ENCODE measurements at regions not wholly inside any gene's neighbourhood (a gene's known extent, or its start where the extent isn't known, plus 50 kb on each side); places are given as distances from the start of the nearest gene placed in this dataset.

DNA sequence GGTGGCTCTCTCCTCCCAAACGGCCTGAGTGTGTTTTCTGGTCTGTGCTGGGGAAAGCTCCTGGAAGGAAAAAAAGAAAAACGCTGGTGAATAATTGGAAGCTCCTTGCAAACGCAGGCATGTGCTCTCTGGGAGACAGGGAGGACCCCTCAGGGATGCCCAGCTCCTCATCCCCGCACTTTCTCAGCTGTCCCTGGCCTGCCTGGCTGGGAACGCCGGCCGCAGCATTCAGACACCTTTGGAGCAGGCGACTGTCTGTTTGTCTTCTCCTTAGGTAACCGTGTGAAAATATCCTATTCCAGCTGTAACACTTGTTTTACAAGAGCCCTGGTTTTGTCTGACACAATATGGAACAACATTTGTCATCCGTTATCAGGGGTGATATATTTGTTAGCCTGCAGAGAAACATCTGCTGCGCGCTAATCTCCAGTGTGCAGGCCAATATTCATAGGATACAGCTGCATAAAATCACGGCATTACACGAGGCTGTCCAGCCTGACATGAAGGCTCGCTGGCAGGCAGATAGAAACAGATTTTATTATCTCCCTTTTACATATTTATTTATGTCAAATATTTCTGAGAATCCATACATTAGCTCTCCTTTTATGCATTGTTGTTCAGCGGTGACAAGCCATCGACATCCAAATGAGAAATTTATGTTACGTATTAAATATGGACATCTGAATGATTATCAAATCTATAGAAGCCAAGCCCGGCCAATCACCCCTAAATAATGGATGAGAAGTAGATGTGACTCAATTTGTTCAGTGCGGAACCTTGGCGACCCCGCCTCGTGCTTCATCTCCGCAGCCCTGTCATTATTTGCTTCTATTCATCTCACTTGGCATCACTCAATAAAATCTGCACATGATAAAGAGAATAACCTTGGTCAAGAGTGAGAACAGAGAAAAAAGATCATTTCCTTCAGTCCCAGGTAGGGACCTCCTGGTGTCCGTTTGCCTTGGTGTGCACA, 675.1 kb upstream of the SALL3 start:
- no peak for DNase-seq

DNA sequence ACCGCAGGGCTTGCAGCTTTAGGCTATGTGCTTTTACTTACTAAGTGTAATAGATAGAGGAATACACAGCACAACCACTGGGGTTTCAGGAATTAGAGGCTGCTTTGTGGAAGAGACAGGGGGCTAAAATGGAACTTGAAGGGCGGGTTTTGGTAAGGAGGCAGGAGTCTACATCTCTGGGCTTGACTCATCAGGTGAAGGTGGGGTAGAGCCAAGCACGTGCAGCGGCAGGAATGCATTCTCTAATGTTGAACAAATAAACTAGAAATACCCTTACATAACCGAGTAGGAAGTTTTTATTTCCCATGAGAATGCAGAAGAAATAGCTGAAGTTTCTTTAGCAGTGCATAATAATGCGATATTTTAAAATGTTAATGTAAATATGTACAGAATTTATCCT, 673.8 kb upstream of the SALL3 start:
- no peak for DNase-seq

DNA sequence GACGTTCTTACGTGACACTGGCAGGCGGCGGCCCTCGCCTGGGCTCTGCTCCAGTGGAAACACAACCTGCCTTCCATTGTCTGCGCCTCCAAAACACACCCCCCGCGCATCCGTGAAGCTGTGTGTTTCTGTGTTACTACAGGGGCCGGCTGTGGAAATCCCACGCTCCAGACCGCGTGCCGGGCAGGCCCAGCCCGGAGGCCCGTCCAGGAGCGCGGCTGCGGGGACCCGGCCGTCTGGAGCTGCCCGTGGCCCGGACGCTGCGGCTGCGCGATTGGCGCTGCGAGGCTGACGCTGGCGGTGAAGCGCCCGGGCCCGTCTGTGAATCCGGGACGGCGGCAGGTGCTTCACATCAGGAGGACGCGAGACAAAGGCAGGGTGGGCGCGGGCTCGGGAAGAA, 670.3 kb upstream of the SALL3 start:
- DNase-seq: no peak

GRCh38 chr18:78309924-78310323, 669.7 kb upstream of the SALL3 start:
- DNase-seq: no peak

- no peak for DNase-seq
These were observed 660.4 kb upstream of the SALL3 start for GRCh38 chr18:78319264-78319663.

- no peak for DNase-seq
These were observed 659.7 kb upstream of the SALL3 start for GRCh38 chr18:78319961-78320360.

- DNase-seq: no peak
These were observed 658.2 kb upstream of the SALL3 start for GRCh38 chr18:78321402-78321801.

DNA sequence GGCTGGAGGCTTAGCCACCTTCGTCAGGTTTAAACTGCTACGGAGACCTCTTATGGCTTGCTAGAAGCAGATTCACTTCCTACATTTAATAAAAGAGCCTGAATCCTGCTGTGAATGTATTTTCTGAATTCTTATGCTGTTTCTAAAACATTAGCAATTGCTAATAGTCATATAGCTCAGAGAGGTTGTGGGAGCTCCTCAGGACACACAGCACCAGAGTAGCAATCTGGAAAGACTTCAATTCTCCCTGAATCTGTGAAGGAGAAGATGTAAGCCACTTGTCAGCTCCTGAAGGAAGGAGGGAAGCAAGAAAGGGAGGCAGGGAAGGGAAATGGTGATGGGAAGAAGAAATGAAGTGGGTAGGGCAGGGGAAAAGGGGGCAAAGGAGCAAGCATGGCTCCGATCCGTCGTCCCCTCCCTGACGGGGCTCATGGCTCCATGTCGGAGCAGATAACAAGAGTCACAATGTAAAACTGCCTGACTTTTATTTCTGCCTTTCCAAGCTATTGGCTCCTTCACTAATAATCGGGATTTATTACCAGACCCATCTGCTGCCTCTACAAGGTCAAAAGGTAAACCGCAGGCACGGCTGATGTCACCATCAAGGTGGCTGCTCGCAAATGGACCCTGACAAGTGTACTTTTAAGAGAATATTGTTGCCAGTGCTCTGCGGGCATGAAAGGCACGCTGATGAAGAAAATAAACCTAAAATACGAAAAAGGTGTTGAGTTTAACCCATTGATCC, 656.0 kb upstream of the SALL3 start:
- no peak for DNase-seq

DNA sequence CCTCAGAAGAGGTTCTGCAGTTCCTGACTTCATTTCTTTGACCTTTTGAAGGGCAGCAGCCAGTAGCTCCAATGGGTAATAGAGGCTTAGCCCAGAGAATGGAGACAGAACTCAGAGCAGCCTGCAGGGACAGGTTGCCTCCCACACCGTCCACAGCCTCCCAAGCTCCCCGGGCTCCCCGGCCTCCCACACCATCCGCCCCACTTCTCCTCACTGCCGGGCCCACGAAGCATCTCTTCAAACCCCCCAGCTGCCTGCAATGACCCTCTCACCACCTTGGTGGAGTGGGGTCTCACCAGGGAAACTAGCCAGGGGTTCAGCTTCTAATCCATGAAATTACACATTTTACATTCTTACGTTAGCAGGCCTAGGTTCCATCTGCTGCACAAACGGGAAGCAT, 652.0 kb upstream of the SALL3 start:
- DNase-seq: no peak

DNA sequence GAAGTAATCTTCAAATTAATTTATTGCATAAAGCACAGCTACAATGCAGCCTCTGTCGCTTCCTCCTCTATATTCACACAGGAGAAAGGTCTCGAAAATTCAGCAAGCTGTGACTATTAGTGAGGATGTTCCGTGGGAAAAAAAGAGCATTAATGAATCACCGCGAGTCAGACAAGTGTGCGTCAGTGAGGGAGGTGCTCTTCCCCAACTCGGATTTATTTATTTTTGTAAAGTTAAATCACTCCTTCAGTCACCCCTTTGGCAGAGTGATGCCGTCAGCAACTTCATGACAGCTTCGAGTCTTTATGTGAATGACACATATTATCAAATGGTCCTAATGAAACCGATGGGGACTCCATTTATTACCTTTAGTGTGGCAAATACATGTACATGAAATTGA, 648.9 kb upstream of the SALL3 start:
- no peak for DNase-seq

GRCh38 chr18:78352910-78353309, 626.7 kb upstream of the SALL3 start:
- DNase-seq: no peak

GRCh38 chr18:78362198-78362597, 617.4 kb upstream of the SALL3 start:
- no peak for DNase-seq

- no peak for DNase-seq
These were observed 615.8 kb upstream of the SALL3 start for GRCh38 chr18:78363556-78364387.

GRCh38 chr18:78364388-78364960, 615.1 kb upstream of the SALL3 start:
- no peak for DNase-seq

- DNase-seq: no peak
These were observed 611.6 kb upstream of the SALL3 start for GRCh38 chr18:78367996-78368395.

DNA sequence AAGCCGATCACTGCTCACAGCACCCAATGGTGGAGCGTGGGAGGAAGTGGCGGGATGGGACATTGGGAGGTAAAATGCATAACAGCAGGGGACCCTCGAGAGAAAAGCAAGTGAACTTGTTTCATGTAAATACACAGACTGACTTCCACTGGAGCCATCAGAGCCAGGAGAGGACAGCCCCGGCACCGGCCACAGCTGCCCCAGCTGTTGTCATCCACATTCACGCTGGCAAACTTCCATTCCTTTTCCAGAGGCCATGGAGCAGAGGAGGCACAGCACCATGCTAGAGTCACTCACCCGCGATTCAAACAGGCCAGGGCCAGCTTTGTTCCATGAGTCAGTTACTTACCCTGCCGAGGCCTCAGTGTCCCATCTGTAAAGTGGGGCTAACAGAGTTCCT, 610.9 kb upstream of the SALL3 start:
- DNase-seq: no peak

- DNase-seq: no peak
These were observed 603.6 kb upstream of the SALL3 start for GRCh38 chr18:78376046-78376445.

DNA sequence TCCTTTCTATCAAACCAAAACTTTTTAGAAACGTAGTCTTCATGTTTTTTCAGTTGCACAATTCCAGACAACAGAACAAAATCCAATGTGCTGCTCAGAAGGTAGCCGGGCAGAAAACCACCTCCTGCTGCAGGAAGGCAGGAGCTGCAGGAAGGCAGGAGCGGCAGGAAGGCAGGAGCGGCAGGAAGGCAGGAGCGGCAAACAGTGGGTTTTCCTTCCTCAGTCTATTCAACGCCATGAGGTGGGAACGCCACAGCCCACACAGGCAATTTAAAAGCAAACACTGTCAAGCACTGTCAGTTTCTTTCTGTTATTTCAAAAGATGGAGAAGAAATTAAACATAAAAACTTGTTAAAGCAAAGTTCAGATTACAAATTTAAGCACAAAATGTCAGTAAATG, 601.2 kb upstream of the SALL3 start:
- no peak for DNase-seq

DNA sequence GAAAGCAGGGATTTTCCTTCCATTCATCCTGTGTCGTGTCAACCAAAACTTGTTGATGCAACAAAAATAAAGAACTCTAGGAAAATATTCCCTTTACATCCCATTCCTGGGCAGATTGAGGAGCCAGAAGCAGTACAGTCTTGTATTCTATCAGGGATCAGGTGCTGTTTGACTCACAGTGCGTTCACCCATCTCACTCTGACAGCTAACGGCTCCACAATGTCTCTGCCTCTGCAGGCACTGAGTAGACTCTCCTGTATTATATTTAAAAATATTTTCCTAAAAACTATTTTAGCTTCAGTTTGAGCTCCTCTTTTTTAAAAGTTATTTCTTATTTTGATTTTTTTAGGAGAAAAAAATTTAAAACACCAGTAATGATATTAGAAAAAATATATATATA, 600.6 kb upstream of the SALL3 start:
- DNase-seq: no peak

DNA sequence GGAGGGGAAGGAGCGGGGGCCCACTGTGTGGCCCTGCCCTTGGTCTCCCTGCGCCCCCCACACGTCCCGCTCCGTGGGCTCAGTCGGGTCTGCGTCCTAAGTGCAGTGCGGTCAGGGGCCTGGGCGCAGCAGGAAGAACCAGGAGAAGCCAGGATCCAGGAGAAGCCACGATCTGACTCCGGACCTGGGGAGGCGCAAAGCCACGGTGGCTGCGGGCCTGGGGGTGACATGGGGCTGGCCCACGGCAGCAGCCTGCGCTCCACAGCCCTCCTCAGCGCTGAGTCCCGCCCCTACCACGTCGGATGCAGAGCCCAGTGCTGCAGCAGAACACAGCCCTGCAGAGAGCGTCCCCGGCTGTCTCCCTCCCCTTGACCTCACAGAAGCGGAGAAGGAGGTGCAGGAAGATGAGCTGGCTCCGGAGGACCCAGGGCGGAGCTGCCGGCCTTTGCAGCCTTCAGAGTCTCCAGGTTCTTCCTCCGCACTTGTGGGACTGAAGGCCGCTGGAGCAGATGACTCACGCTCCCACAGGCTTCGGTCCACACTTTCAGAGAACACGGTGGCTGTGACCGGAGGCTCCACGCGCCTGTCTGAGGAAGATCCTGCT, 589.2 kb upstream of the SALL3 start:
- DNase-seq: no peak

DNA sequence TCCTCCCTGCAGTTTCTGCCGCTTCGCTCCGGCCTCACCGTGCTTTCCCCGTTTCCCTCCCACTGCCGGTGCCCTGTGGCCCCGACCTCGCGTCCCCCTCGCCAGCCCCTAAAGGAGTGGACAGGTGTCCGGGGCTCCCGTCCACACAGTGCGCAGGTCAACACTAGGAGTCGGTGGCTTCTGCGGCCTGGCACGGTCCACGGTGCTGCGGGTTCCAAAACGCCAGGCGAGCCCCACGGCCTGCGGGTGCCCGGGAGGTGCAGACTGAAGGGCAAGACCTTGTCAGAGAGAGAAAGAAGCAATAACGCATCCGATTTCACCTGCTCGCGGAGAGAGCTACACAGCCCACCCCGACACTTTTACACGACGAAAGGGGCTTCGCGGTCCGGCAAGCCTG, 588.7 kb upstream of the SALL3 start:
- no peak for DNase-seq

GRCh38 chr18:78393086-78393862, 586.3 kb upstream of the SALL3 start:
- DNase-seq: no peak
